Fibroblast of skin of right biceps (primary cell): ENCODE measurements at regions not wholly inside any gene's neighbourhood (a gene's known extent, or its start where the extent isn't known, plus 50 kb on each side); places are given as distances from the start of the nearest gene placed in this dataset.
"Not testable (repeated sequence)": the region's sequence is repeated elsewhere in the genome, so short reads cannot be mapped to it uniquely, and the experiment has no call there.

ENCODE experiments used
- DNase-seq: peaks from one replicate; pipeline ENCODE4 v3.0.0-alpha.2; 2013

GRCh38 chr19:28446511-28446910 lies 766.4 kb downstream of the UQCRFS1 start:
- no peak for DNase-seq

DNA sequence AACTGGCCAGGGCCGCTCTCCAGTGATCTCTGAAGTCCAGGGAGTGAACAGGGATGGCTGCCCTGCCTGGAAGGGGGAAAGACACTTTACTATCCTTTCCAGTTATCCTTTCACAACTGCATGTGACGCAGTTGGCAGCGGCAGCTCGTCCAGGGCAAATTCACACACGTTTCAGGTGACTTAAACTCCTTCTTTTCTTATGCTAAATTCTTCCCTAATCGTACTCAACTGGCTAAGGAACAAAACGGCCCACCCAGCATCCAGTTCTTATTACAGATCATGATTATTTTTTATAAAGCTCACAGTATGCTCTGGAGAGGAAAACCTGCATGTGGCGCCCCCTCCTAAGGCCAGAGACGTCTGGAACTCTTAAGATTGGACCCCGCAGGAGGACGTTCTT lies 767.1 kb downstream of the UQCRFS1 start:
- no peak for DNase-seq

GRCh38 chr19:28444362-28444761 lies 768.6 kb downstream of the UQCRFS1 start:
- DNase-seq = no peak

- no peak for DNase-seq
Observed at GRCh38 chr19:28443361-28443760, 769.6 kb downstream of the UQCRFS1 start.

GRCh38 chr19:28437390-28438346 lies 775.3 kb downstream of the UQCRFS1 start:
- DNase-seq = no peak

DNA sequence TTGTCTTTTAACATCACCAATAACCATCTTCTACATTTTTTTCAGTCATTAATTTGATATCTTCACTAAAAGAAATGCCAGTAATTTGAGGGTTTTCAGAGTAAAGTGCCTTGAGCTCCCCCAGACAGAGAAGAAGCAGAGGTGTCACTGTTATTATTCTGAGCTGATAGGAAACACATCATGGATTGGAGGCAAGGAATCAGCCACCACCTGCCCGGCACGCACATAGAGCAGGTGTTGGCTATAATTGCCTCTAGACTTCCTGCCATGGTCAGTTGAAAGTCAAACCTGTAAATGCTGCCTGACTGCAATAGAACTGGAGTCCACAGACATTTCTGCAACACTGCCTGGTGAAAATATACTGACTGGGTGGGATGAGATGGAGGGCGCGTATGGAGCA lies 776.6 kb downstream of the UQCRFS1 start:
- no peak for DNase-seq

- DNase-seq = no peak
Observed at GRCh38 chr19:28435551-28436271, 777.2 kb downstream of the UQCRFS1 start.

DNA sequence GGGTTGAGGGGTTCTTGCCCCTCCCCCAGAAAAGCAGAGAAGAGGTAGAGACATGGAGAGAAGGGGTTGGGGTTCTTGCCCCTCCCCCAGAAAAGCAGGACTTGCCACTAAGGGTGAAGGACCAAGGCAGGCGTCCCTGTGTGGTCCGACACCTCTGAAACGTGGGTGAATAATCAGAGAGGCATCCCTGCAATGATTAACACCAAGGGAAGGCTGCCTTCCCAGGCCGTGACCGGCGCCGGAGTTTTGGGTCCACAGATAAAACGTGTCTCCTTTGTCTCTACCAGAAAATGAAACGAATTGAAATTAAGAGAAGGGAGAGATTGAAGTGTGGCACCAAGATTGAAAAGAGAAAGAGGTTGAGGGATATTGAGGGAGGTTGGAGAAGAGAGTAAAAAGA lies 778.2 kb downstream of the UQCRFS1 start:
- not testable (repeated sequence) for DNase-seq

- DNase-seq = not testable (repeated sequence)
Observed at GRCh38 chr19:28434365-28434764, 778.6 kb downstream of the UQCRFS1 start.

DNA sequence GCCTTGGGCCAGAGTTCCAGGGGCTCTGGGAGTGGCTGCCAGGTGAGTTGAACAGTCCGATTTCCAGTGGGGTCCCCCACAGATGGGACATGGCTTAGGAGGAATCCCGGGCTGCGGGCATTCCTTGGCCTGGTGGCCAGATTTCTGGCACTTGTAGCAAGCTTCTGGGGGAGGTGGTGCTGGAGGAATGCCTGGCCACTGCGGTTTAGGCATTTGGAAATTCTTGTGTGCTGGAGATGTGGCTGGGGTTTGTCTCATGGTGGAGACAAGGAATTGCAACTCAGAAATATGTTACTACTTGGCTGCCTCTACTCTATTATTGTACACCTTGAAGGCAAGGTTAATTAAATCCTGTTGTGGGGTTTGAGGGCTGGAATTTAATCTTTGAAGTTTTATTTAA lies 779.8 kb downstream of the UQCRFS1 start:
- peak; percentile 37 for DNase-seq

GRCh38 chr19:28430214-28430613 lies 782.7 kb downstream of the UQCRFS1 start:
- no peak for DNase-seq

- DNase-seq = no peak
Observed at GRCh38 chr19:28429356-28429755, 783.6 kb downstream of the UQCRFS1 start.

DNA sequence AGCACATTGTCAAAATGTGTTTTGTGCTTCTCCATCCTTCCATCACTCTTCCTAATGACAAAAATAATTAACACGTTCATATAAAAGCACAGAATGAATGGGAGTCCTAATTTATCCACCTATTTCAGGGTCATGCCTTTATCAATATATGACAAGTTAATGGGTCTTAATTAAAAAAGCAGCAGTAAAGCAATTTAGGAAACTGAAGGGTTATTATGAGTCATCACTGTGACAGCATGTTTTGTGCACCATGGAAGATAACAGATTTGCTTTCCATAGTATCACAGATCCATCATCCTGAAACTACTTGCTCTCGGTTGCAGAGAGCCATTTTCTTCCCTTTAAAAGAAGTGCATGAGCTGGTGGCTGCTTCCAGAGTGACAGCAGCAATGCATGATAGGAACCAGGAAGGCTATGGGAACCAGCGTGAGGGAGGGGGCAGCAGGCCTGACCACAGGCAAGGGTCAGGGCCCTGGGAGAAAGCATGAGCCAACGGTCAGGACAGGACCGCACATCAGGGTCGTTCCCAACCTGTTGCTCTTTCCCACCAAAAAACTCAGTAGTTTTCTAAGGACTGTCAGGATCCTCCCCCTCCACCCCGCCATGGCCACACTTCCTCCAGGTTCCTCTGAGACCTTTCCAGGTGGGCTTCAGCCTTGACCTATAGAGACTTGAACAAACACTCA lies 784.1 kb downstream of the UQCRFS1 start:
- DNase-seq = no peak

GRCh38 chr19:28427376-28428083 lies 785.4 kb downstream of the UQCRFS1 start:
- peak; percentile 28 for DNase-seq

DNA sequence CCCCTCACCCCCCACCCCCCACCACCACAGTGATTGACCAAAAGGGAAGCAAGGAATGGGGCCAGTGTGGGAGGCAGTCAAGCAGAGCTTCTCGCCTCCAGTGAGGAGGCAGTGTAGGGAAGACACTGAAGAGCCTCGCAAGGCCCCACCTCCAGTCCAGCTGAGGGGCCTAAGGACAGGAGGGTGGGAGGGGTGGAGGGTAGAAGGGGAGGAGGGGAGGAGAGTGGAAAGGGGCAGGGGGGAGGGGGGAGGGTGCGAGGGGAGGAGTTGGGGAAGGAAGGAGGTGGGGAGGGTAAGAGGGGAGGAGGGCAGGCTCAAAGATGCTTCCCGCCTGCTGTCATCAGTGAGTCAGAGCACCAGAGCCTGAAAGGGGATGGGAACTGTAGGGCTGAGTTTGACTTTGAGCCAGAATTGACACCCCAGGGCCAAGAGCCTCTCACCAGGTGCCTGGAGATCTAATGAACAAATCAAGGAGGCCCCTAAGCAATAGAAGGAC lies 786.2 kb downstream of the UQCRFS1 start:
- peak; percentile 81 for DNase-seq

DNA sequence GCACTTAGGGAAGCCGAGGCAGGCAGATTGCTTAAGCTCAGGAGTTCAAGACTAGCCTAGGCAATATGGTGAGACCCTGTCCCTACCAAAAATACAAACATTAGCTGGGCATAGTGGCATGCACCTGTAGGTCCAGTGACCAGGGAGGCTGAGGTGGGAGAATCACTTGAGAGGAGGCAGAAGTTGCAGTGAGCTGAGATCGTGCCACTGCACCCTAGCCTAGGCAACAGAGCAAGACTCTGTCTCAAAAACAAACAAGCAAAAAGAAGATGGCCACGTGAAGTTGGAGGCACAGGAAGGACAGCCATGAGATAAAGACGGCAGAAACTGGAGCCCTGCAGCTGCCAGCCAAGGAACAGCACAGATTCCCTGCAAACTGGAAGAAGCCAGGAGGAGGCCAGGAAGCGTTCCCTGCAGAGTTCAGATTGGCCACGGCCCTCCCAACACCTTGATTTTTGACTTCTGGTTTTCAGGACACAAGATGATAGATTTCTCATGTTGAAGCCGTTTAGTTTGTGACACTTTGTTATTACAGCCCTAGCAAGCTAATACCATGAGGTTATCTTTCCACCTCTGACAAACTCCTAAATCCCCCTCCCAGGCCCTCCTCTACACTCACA lies 786.7 kb downstream of the UQCRFS1 start:
- DNase-seq = no peak

- DNase-seq = peak; percentile 66
Observed at GRCh38 chr19:28425046-28425931, 787.7 kb downstream of the UQCRFS1 start.

DNA sequence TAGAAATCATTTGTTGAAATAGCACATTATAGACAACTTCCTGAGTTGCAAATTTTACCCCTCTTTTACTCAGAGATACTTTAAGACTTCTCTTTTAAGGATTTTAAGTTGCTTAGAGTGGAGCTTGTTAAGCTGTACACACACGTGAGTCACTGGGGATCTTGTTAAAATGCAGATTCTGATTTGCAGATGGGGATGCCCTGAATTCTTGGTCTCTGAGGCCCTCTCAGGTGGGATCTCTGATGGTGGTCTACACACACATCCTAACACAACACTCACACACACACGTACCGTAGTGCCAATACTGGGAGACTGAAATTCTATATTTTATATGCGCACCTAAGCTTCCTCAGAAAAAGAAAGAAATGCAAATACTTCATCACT lies 788.3 kb downstream of the UQCRFS1 start:
- no peak for DNase-seq

DNA sequence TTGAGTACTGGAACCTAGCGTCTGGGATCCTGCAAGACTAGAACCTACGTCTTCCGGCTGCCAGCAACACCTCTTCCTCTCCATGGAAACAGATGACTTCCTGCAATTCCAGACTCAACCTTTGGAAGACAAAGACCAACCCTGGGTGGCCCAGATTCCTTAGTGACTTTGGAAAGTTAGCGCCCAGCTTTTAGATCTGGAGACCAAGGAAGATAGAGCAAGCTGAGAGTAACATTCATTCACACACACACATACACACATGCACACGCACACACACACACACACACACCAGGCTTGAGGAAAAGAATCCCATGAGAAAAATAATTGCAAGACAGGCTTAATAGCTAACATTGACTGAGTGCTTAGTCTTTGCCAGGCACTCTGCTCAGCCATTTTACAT lies 788.9 kb downstream of the UQCRFS1 start:
- no peak for DNase-seq

DNA sequence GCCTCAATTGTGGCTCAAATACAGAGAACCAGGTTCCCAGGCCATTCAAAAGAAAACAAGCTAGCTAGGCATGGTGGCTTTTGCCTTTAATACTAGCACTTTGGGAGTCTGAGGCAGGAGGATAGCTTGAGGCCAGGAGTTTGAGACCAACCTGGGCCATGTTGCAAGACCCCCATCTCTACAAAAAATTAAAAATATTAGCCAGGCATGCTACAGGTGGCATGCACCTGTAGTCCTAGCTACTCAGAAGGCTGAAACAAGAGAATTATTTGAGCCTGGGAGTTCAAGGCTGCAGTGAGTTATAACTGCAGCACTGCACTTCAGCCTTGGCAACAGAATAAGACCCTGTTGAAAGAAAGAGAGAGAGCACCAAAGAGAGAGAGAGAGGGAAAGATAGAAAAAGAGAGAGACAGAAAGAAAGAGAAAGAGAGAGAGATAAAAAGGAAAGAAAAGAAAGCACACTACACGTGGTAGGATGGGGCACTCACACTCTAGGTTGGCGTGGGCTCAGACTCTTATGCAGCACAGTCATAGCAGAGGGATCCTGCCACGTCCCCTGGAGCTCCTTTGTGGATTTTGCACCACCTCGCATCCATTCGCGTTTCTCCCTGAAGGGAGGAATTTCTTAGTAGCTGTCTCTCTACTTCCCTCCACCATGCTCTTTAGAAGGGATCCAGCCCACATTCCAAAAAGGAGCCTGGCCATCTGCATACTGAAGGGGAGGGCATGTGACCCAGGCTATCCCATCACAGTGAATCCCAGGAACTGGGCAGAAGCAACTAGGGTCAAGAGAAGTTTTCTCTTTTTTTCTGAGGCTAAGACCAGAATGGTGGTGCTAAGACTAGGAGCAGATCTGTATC lies 789.9 kb downstream of the UQCRFS1 start:
- no peak for DNase-seq
